GM21360 (cell line): ENCODE measurements at regions not wholly inside any gene's neighbourhood (a gene's known extent, or its start where the extent isn't known, plus 50 kb on each side); places are given as distances from the start of the nearest gene placed in this dataset.
"Not testable (repeated sequence)": the region's sequence is repeated elsewhere in the genome, so short reads cannot be mapped to it uniquely, and the experiment has no call there.

Source experiments
- ATAC-seq: cut with Tn5 transposase; IDR thresholded peaks from one replicate; pipeline ENCODE4 v1.9.1; 2021; ENCODE audit warnings: mild to moderate bottlenecking, moderate library complexity; ENCODE audit not compliant: unreplicated experiment

- ATAC-seq: no peak
Observed at GRCh38 chr3:145294572-145294971, 866.4 kb downstream of the PLOD2 start.

DNA sequence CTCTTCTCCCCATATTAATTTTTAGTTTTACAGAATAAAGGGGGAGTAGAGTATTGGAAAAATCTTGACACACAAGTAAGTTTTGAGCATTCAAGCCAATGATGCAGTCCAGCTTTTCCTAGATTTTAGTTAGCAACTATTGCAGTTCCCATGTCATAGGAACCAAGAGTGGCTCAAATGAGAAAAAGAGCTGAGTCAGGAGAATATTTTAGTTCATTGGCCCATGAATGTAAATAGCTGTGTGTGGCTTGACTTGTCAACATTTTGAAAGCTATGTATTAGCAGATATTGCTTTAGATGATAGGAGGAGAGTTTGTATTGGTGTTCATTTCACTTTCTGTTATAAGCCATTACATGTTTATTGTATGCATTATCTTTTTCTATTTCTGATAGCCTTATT lies 853.7 kb downstream of the PLOD2 start:
- no peak for ATAC-seq

DNA sequence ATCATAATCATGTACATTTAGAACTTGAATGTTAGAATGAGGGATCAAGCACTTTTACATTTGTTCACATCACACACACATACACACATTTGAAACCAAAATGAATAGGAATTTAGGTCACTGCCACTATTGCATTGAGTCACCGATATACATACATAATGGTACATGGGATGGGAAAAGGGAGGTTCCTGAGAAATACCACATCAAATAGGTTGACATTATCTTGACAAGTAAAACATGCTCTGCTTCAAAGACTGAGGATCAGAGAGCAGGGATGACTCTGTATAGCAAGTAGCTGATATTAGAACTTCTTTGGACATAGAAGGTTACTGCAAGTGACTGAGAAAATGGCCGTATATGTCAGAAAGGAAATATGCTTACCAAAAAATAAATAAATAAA lies 847.2 kb downstream of the PLOD2 start:
- no peak for ATAC-seq

- not testable (repeated sequence) for ATAC-seq
Observed at GRCh38 chr3:145316253-145316652, 844.7 kb downstream of the PLOD2 start.

GRCh38 chr3:145326666-145327065 lies 834.3 kb downstream of the PLOD2 start:
- no peak for ATAC-seq

GRCh38 chr3:145333427-145333826 lies 827.6 kb downstream of the PLOD2 start:
- ATAC-seq: not testable (repeated sequence)

DNA sequence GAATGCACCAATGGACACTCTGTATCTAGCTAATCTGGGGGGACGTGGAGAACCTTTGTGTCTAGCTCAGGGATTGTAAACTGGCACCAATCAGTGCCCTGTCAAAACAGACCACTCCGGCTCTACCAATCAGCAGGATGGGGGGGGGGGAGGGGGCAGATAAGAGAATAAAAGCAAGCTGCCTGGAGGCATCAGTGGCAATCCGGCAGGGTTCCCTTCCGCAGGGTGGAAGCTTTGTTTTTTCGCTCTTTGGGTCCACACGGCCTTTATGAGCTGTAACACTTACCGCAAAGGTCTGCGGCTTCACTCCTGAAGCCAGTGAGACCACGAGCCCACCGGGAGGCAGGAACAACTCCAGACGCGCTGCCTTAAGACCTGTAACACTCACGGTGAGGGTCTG lies 827.1 kb downstream of the PLOD2 start:
- no peak for ATAC-seq

DNA sequence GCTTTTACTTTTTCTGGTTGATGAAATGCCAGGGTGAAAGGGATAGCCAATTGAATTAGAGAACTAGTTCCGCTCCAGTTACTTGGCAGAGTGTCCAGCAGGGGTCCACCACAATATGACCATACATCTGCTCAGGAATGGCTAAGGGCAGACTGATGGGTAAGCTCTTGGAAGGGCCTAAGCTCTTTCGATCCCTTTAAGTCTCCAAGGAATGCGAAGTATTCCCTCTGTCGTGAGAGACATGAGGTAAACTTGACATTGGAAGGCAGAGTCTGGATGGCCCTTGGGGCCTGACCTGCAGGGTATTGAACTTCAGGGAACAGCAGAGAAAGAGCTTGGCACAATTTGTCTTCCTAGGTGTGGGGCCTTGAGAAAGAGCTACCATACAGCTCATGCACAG lies 805.8 kb downstream of the PLOD2 start:
- no peak for ATAC-seq

GRCh38 chr3:145357453-145357852 lies 803.5 kb downstream of the PLOD2 start:
- ATAC-seq: no peak

DNA sequence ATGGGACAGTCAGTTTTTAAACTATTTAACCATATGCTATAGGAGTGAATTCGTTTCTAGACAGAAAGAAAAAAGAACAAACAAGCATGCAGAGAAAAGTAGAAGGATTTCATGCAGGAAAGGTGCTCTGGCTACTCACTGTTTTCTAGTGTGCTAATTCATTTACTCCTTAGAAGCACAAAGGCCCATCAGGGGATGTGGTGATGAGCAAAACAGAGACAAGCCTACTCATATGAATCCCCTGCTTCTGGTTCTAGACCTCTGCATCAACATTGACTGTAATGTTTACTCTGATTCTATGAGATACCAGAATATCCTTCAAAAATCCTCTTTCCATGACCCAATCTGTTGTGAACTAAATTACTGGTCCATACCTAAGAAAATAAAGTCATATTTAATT lies 801.9 kb downstream of the PLOD2 start:
- ATAC-seq: no peak

GRCh38 chr3:145368748-145369147 lies 792.2 kb downstream of the PLOD2 start:
- ATAC-seq: no peak

GRCh38 chr3:145370870-145371269 lies 790.1 kb downstream of the PLOD2 start:
- no peak for ATAC-seq

DNA sequence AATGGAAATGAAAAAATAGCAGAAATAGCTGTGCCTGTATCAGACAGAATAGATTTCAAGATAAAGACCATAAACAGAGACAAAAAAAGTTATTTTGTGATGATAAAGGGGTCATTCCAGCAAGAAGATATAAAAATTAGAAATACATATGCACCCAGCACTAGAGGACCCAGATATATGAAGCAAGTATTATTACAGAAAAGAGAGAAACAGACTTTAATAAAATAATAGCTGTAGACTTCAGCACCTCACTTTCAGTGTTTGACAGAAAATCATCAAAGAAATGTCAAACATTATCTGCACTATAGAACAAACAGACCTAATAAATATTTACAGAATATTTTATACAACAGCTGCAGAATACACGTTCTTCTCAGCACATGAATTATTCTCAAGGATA lies 783.7 kb downstream of the PLOD2 start:
- no peak for ATAC-seq

GRCh38 chr3:145383416-145383815 lies 777.6 kb downstream of the PLOD2 start:
- ATAC-seq: no peak

- no peak for ATAC-seq
Observed at GRCh38 chr3:145384307-145384706, 776.7 kb downstream of the PLOD2 start.

DNA sequence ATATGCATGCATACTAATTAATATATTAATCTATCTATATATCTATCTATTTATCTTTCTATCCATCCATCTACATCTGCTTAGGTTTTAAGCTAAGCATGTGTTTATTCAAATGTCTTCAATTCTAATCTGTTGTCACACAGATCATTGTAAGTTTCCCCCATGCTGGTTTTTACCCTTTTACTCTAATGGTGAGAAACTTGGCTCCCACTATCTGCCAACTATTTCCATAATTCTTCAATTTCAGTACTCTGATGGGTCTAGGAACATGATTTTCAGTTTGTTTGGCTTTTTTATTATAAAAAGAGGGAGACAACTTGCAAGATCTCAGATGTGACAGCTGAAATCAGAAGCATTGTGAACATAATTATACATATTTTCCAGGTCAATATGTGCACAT lies 773.8 kb downstream of the PLOD2 start:
- ATAC-seq: no peak

- no peak for ATAC-seq
Observed at GRCh38 chr3:145395421-145395820, 765.6 kb downstream of the PLOD2 start.

GRCh38 chr3:145411605-145412004 lies 749.4 kb downstream of the PLOD2 start:
- ATAC-seq: no peak

DNA sequence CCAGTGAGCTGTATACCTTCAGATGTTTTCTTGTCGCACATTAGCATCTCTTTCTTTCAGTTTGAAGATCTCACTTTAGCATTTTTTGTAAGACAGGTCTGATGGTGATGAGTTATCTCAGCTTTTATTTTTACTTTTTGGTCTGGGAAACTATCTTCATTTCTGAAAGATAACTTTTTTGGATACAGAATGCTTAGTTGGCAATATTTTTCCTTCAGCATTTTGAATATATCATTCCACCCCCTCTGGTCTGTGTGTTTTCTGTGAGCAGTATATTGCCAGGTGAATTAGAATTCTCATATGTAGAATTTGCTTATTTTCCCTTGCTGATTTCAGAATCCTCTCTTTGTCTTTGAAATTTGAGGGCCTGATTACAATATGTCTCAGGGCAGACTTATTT lies 743.3 kb downstream of the PLOD2 start:
- no peak for ATAC-seq

GRCh38 chr3:145422556-145422955 lies 738.4 kb downstream of the PLOD2 start:
- no peak for ATAC-seq

DNA sequence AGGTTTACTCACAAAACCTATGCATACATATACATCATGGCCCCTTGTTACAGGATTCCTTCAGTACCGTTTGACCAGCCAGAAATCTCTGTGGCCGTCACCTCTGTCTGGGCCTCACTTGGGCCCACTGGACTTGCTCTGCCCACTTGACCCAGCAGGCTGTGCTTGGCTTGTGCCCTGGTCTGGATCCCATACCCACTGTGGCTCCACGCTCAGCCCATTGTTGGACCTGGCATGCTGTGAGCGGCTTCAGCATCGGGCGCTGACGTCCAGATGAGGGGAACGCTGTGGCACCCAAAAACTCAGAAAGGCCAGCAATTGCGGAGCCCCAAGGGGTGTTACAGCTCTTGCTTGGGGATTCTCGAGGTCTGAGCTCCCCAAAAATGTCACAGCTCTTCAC lies 733.6 kb downstream of the PLOD2 start:
- no peak for ATAC-seq

- ATAC-seq: no peak
Observed at GRCh38 chr3:145429546-145429945, 731.4 kb downstream of the PLOD2 start.

DNA sequence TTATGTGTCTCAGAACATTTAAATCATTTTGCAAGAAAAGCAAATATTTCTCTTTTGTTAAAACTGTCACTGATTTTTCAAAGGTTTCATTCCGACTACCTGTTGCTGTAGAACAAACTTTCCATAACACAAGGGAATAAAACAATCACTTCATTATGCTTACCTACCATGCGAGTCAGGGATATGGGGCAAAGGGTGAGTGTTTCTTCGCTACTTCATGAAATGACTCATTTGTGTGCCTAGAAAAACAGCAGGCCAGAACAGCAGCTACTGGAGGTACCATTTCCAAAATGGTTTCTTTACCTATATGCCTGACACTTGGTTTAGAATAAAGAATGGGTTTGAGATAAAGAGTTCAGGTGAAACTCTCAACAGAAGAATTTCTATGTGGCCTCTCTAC lies 712.5 kb downstream of the PLOD2 start:
- ATAC-seq: no peak
